ENCODE measurements at regions not wholly inside any gene's neighbourhood (a gene's known extent, or its start where the extent isn't known, plus 50 kb on each side); places are given as distances from the start of the nearest gene placed in this dataset.

- no peaks in the 10 kb centered on the region for H3K9me3 Mint-ChIP-seq
- H3K27me3 Mint-ChIP-seq (ENCODE audit: low read depth): no peaks in the 10 kb centered on the region
- no peak overlapping the region for H3K4me3 Mint-ChIP-seq
- no peak for TF ChIP-seq CTCF (IDR thresholded peaks at IDR 0.05; ENCODE audit: unreplicated experiment)
- H3K4me1 Mint-ChIP-seq: peaks cover 5% of the 10 kb centered on the region
- H3K27ac Mint-ChIP-seq: no peak overlapping the region
- no peaks in the 10 kb centered on the region for H3K36me3 Mint-ChIP-seq
- DNase-seq (ENCODE audit: low spot score in 2 of 2, unreplicated experiment in 2 of 2): no peak
These were observed 1454.4 kb downstream of the HACE1 start for GRCh38 chr6:103405321-103405720.

GRCh38 chr6:103404799-103405198, 1454.9 kb downstream of the HACE1 start:
- Mint-ChIP-seq H3K27ac (no peak overlapping the region), H3K27me3 (ENCODE audit: low read depth) (no peaks in the 10 kb centered on the region), H3K4me1 (peaks cover 5% of the 10 kb centered on the region), H3K4me3 (no peak overlapping the region), H3K36me3 (no peaks in the 10 kb centered on the region), H3K9me3 (no peaks in the 10 kb centered on the region)
- no peak for DNase-seq (ENCODE audit: low spot score in 2 of 2, unreplicated experiment in 2 of 2)
- no peak for TF ChIP-seq CTCF (IDR thresholded peaks at IDR 0.05; ENCODE audit: unreplicated experiment)

GRCh38 chr6:103396768-103397167, 1463.0 kb downstream of the HACE1 start:
- no peak for TF ChIP-seq CTCF (IDR thresholded peaks at IDR 0.05; ENCODE audit: unreplicated experiment)

GRCh38 chr6:103379272-103379671, 1480.4 kb downstream of the HACE1 start:
- peaks cover 10% of the 10 kb centered on the region for H3K9me3 Mint-ChIP-seq
- no peak overlapping the region for H3K27ac Mint-ChIP-seq
- H3K4me3 Mint-ChIP-seq: no peak overlapping the region
- H3K36me3 Mint-ChIP-seq: no peaks in the 10 kb centered on the region
- no peaks in the 10 kb centered on the region for H3K27me3 Mint-ChIP-seq (ENCODE audit: low read depth)
- no peak for DNase-seq (ENCODE audit: low spot score in 2 of 2, unreplicated experiment in 2 of 2)
- H3K4me1 Mint-ChIP-seq: no peaks in the 10 kb centered on the region
- TF ChIP-seq CTCF (IDR thresholded peaks at IDR 0.05; ENCODE audit: unreplicated experiment): no peak

More at GRCh38 chr6:103396768-103397167, 1463.0 kb downstream of the HACE1 start:
- Mint-ChIP-seq H3K27ac (no peak overlapping the region), H3K4me1 (no peaks in the 10 kb centered on the region), H3K36me3 (peaks cover 2% of the 10 kb centered on the region), H3K27me3 (ENCODE audit: low read depth) (no peaks in the 10 kb centered on the region), H3K4me3 (no peak overlapping the region), H3K9me3 (peaks cover 24% of the 10 kb centered on the region)
- no peak for DNase-seq (ENCODE audit: low spot score in 2 of 2, unreplicated experiment in 2 of 2)

GRCh38 chr6:103367212-103367611, 1492.5 kb downstream of the HACE1 start:
- H3K36me3 Mint-ChIP-seq: no peaks in the 10 kb centered on the region
- peaks cover 15% of the 10 kb centered on the region for H3K4me1 Mint-ChIP-seq

More at GRCh38 chr6:103367212-103367611, 1492.5 kb downstream of the HACE1 start:
- no peak for DNase-seq (ENCODE audit: low spot score in 2 of 2, unreplicated experiment in 2 of 2)
- Mint-ChIP-seq H3K27me3 (ENCODE audit: low read depth) (peaks cover 7% of the 10 kb centered on the region), H3K27ac (peak overlapping the region; percentile 81), H3K4me3 (no peak overlapping the region), H3K9me3 (peaks cover 48% of the 10 kb centered on the region)
- TF ChIP-seq CTCF (IDR thresholded peaks at IDR 0.05; ENCODE audit: unreplicated experiment): no peak
